K562 (cell line): ENCODE measurements at regions not wholly inside any gene's neighbourhood (a gene's known extent, or its start where the extent isn't known, plus 50 kb on each side); places are given as distances from the start of the nearest gene placed in this dataset.

ENCODE experiments used
- ATAC-seq: fragments of 200-7000 bp; cut with Tn5 transposase; 3 replicates; pipeline ENCODE4 v1.9.1; 2020; ENCODE audit warnings: moderate library complexity
- BruUV-seq: library from RNA; stranded (reverse); fragments of 400-500 nt; replicated peaks from 2 replicates; lab custom pipeline; 2021; lab: Mats Ljungman, UMichigan
- CTCF ChIA-PET: fragments of 300-600 bp; formaldehyde crosslinking; extraction: SDS; loops from one replicate; lab custom pipeline; 2021; ENCODE audit warnings: low intra/inter-chr PET ratio; lab: Yijun Ruan, JAX
- POLR2A ChIA-PET: fragments of 300-600, 350-650 bp; sonication (Branson Sonifier 250); formaldehyde crosslinking; extraction: SDS; loops from one replicate; lab custom pipeline; 2021; ENCODE audit warnings: antibody characterized with exemption, inconsistent platforms; lab: Yijun Ruan, JAX
- DNase-seq, 4 experiments: peaks; one replicate each; pipeline versions ENCODE4 v3.0.0 to v3.0.0-alpha.2; 2011 to 2018; ENCODE audit warnings: low spot score in 3 of 4, mixed read lengths in 3 of 4; ENCODE audit errors: extremely low read depth in 1 of 4
- FAIRE-seq: peaks from 2 replicates; lab custom pipeline; 2011; peaks lifted over from hg19 to GRCh38; lab: Jason Lieb, UNC
- H2AFZ ChIP-seq: 2 replicates; pipeline ENCODE4 v1.6.0; 2011; ENCODE audit warnings: low read depth, low read length, control low read depth, inconsistent platforms
- H3K27ac ChIP-seq: fragments of 200-600 bp; 3 replicates; pipeline ENCODE4 v1.8.0; 2011; ENCODE audit warnings: low read depth, mild to moderate bottlenecking, control low read depth, inconsistent platforms, low read length, moderate library complexity, mixed read lengths; ENCODE audit errors: extremely low read depth
- H3K27me3 ChIP-seq, 2 experiments: fragments of 300-600 bp in 1 of 2; 2 replicates in 1 of 2; 3 replicates in 1 of 2; pipeline versions ENCODE4 v1.6.0 to v1.8.0; 2011; ENCODE audit warnings: inconsistent platforms in 2 of 2, low read length in 2 of 2, mild to moderate bottlenecking in 1 of 2, mixed read lengths in 1 of 2, moderate library complexity in 1 of 2; ENCODE audit not compliant: control insufficient read depth in 2 of 2, insufficient read depth in 2 of 2
- H3K36me3 ChIP-seq: fragments of 300-600 bp; 3 replicates; pipeline ENCODE4 v1.8.0; 2011; ENCODE audit warnings: mild to moderate bottlenecking, low read length, inconsistent platforms; ENCODE audit not compliant: control insufficient read depth, insufficient read depth
- H3K4me1 ChIP-seq, 2 experiments: fragments of 200-600 bp in 1 of 2; replicated peaks in 1 of 2; 2 replicates in 1 of 2; 3 replicates in 1 of 2; pipeline versions ENCODE4 v1.5.1 to v1.8.0; 2011; ENCODE audit warnings: inconsistent platforms in 2 of 2, low read length in 2 of 2, mild to moderate bottlenecking in 1 of 2, mixed read lengths in 1 of 2, moderate library complexity in 1 of 2; ENCODE audit not compliant: control insufficient read depth in 2 of 2, insufficient read depth in 2 of 2
- H3K4me2 ChIP-seq: 2 replicates; pipeline ENCODE4 v1.6.1; 2011; ENCODE audit warnings: low read length, control low read depth, inconsistent platforms, mixed read lengths; ENCODE audit not compliant: insufficient read depth
- H3K4me3 ChIP-seq: fragments of 200-600 bp; sonication (generic), shearing (Covaris generic); 2 replicates; pipeline ENCODE4 v1.5.1; 2016; ENCODE audit warnings: control low read depth, inconsistent platforms
- H3K79me2 ChIP-seq: fragments of 200-600 bp; 3 replicates; pipeline ENCODE4 v1.8.0; 2011; ENCODE audit warnings: low read length, inconsistent platforms; ENCODE audit not compliant: control insufficient read depth, insufficient read depth
- H3K9ac ChIP-seq, 2 experiments: 2 replicates each; pipeline versions ENCODE4 v1.6.0 to v1.6.1; 2011; ENCODE audit warnings: low read depth in 2 of 2, low read length in 2 of 2, control low read depth in 1 of 2, inconsistent platforms in 1 of 2, mild to moderate bottlenecking in 1 of 2, mixed read lengths in 1 of 2; ENCODE audit not compliant: insufficient read depth in 1 of 2
- H3K9me1 ChIP-seq: one replicate; pipeline ENCODE4 v1.6.0; 2011; ENCODE audit warnings: inconsistent platforms, mild to moderate bottlenecking, low read length, moderate library complexity; ENCODE audit not compliant: control insufficient read depth, insufficient read depth
- H3K9me3 ChIP-seq: replicated peaks from 2 replicates; pipeline ENCODE4 v1.5.1; 2011; ENCODE audit warnings: low read depth, low read length, inconsistent platforms; ENCODE audit not compliant: control insufficient read depth, insufficient read depth
- H4K20me1 ChIP-seq: replicated peaks from 2 replicates; pipeline ENCODE4 v1.6.1; 2011; ENCODE audit warnings: low read length, inconsistent platforms, mixed read lengths; ENCODE audit not compliant: control insufficient read depth, insufficient read depth
- ARID3B ChIP-seq: fragments of 250-450 bp; sonication (Bioruptor Pico); IDR thresholded peaks from 2 replicates; pipeline ENCODE4 v1.4.0; 2020; ENCODE audit warnings: borderline replicate concordance
- BACH1 ChIP-seq: fragments of 200-800 bp; sonication (Bioruptor generic); IDR thresholded peaks from 2 replicates; pipeline ENCODE4 v1.6.1; 2016; ENCODE audit warnings: missing genetic modification characterization, missing compliant biosample characterization
- CXXC5 ChIP-seq: fragments of 250-450 bp; sonication (Bioruptor Pico); IDR thresholded peaks from 2 replicates; pipeline ENCODE4 v1.8.0; 2022; ENCODE audit warnings: inconsistent platforms, mild to moderate bottlenecking, moderate library complexity
- ETV5 ChIP-seq: sonication (generic); formaldehyde crosslinking; IDR thresholded peaks from 2 replicates; pipeline ENCODE4 v1.4.0; 2020; ENCODE audit warnings: low read depth, mild to moderate bottlenecking, missing genetic modification reagents
- FIP1L1 ChIP-seq: fragments of 200-400 bp; formaldehyde crosslinking; IDR thresholded peaks from 2 replicates; pipeline ENCODE4 v1.6.1; 2018; ENCODE audit warnings: mild to moderate bottlenecking, low read depth, low read length; ENCODE audit not compliant: poor library complexity, severe bottlenecking
- FOXJ2 ChIP-seq: fragments of 200-800 bp; sonication (Bioruptor generic); IDR thresholded peaks from 2 replicates; pipeline ENCODE4 v1.6.1; 2016; ENCODE audit warnings: missing genetic modification characterization, missing compliant biosample characterization
- GTF3C2 ChIP-seq: IDR thresholded peaks from 3 replicates; pipeline ENCODE4 v1.6.1; 2011; ENCODE audit warnings: borderline replicate concordance, mild to moderate bottlenecking, moderate library complexity; ENCODE audit not compliant: insufficient read length; ENCODE audit errors: extremely low read depth
- KDM1A ChIP-seq, 2 experiments: fragments of 450-650 bp; IDR thresholded peaks; 2 replicates each; pipeline ENCODE4 v1.6.1; 2016; ENCODE audit warnings: mild to moderate bottlenecking in 2 of 2
- PHB2 ChIP-seq: fragments of 450-650 bp; IDR thresholded peaks from 2 replicates; pipeline ENCODE4 v1.6.1; 2017; ENCODE audit warnings: low read depth
- POU5F1 ChIP-seq: fragments of 150-350 bp; IDR thresholded peaks from 2 replicates; pipeline ENCODE4 v1.6.1; 2014; ENCODE audit warnings: borderline replicate concordance, low read length, low read depth, mild to moderate bottlenecking; ENCODE audit not compliant: partially characterized antibody
- ZBTB12 ChIP-seq: fragments of 250-450 bp; sonication (Bioruptor Pico); IDR thresholded peaks from 2 replicates; pipeline ENCODE4 v1.4.0; 2020
- ZNF436 ChIP-seq: fragments of 250-450, 450-650 bp; sonication (Bioruptor Pico); formaldehyde crosslinking; IDR thresholded peaks from 2 replicates; pipeline ENCODE4 v1.7.0; 2020; ENCODE audit warnings: mild to moderate bottlenecking
- ZNF592 ChIP-seq: fragments of 450-650 bp; IDR thresholded peaks from 2 replicates; pipeline ENCODE4 v1.6.1; 2017; ENCODE audit warnings: antibody characterized with exemption, mild to moderate bottlenecking
- ZNF77 ChIP-seq: fragments of 250-450 bp; sonication (Bioruptor Pico); IDR thresholded peaks from 2 replicates; pipeline ENCODE4 v1.5.0; 2020
- WGBS: fragments of 100-300 bp; shearing (Covaris generic); methylation state at CpG from one replicate; pipeline ENCODE4 v1.1.6; 2016; ENCODE audit warnings: low coverage, mixed read lengths; ENCODE audit not compliant: insufficient coverage; ENCODE audit errors: missing lambda C conversion rate; 5-methylcytosine and 5-hydroxymethylcytosine counted together
- in situ Hi-C: fragments of 300-500 bp; cut with MboI; formaldehyde crosslinking; loops from 4 replicates; pipeline ENCODE4 v1.15.0; 2018; ENCODE audit warnings: inconsistent platforms, mixed read lengths
- intact Hi-C: fragments of 100-400 bp; cut with micrococcal nuclease; formaldehyde crosslinking; loops from 2 replicates; pipeline ENCODE4 v1.14.2; 2022

- BruUV-seq, result no TSS peak
- Histone ChIP-seq H3K9ac (no peak overlapping the region), H3K4me3 (no peak overlapping the region), H3K27me3 (no peaks in the 10 kb centered on the region), H3K27ac (no peak overlapping the region), H3K4me1 (no peaks in the 10 kb centered on the region), H3K9me3 (no peaks in the 10 kb centered on the region), H3K36me3 (no peaks in the 10 kb centered on the region), H3K9me1 (no peaks in the 10 kb centered on the region), H4K20me1 (no peaks in the 10 kb centered on the region), H3K4me2 (no peak overlapping the region), H2AFZ (no peak overlapping the region), H3K79me2 (no peaks in the 10 kb centered on the region)
- intact Hi-C loops, result no loop called here
- FAIRE-seq (no peak), DNase-seq (no peak), ATAC-seq (no peak)
- in situ Hi-C loops, result no loop called here
- ChIA-PET POLR2A (no interaction called here), CTCF (no interaction called here)
- 0% methylated on average over 1 of the region's 1 CpG for WGBS
- no peak for TF ChIP-seq ETV5
- TF ChIP-seq GTF3C2, result no peak
- TF ChIP-seq CXXC5 (CRISPR knock-in tag), result no peak
- TF ChIP-seq FOXJ2, result no peak
- no peak for TF ChIP-seq POU5F1
- TF ChIP-seq ZNF436 (CRISPR knock-in tag), result no peak
- TF ChIP-seq ZNF592, result no peak
- no peak for TF ChIP-seq ARID3B (CRISPR knock-in tag)
- no peak for TF ChIP-seq BACH1 (tag)
- no peak for TF ChIP-seq KDM1A (IDR thresholded peaks at IDR 0.05)
- no peak for TF ChIP-seq FIP1L1
- TF ChIP-seq ZNF77 (CRISPR knock-in tag), result no peak
- TF ChIP-seq ZBTB12 (CRISPR knock-in tag), result no peak
- TF ChIP-seq PHB2, result no peak
Measured at GRCh38 chr16:51500306-51500705, 349.2 kb upstream of the SALL1 start.
